ENCODE measurements at regions not wholly inside any gene's neighbourhood (a gene's known extent, or its start where the extent isn't known, plus 50 kb on each side); places are given as distances from the start of the nearest gene placed in this dataset.

GRCh38 chr5:118185018-118185417 lies 803.3 kb downstream of the DTWD2 start:
- no peaks in the 10 kb centered on the region for H3K4me1 ChIP-seq (ENCODE audit: control insufficient read depth in 1 of 2, low read depth in 2 of 2)
- TF ChIP-seq, protein P1, sequence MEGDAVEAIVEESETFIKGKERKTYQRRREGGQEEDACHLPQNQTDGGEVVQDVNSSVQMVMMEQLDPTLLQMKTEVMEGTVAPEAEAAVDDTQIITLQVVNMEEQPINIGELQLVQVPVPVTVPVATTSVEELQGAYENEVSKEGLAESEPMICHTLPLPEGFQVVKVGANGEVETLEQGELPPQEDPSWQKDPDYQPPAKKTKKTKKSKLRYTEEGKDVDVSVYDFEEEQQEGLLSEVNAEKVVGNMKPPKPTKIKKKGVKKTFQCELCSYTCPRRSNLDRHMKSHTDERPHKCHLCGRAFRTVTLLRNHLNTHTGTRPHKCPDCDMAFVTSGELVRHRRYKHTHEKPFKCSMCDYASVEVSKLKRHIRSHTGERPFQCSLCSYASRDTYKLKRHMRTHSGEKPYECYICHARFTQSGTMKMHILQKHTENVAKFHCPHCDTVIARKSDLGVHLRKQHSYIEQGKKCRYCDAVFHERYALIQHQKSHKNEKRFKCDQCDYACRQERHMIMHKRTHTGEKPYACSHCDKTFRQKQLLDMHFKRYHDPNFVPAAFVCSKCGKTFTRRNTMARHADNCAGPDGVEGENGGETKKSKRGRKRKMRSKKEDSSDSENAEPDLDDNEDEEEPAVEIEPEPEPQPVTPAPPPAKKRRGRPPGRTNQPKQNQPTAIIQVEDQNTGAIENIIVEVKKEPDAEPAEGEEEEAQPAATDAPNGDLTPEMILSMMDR (IDR thresholded peaks at IDR 0.05), result no peak
- no peaks in the 10 kb centered on the region for H3K27me3 ChIP-seq (replicated peaks; ENCODE audit: insufficient read depth)
- no peak overlapping the region for H3K27ac ChIP-seq
- no peaks in the 10 kb centered on the region for H3K36me3 ChIP-seq
- no peak overlapping the region for H3K4me3 ChIP-seq
- ATAC-seq (ENCODE audit: insufficient number of reproducible peaks, low FRiP score, low read depth), result no peak
- no peaks in the 10 kb centered on the region for H3K9me3 ChIP-seq
- DNase-seq (ENCODE audit: low spot score), result no peak

GRCh38 chr5:118176146-118176545 lies 812.2 kb downstream of the DTWD2 start:
- Histone ChIP-seq H3K27ac (no peak overlapping the region), H3K9me3 (no peaks in the 10 kb centered on the region), H3K4me1 (ENCODE audit: control insufficient read depth in 1 of 2, low read depth in 2 of 2) (no peaks in the 10 kb centered on the region), H3K4me3 (no peak overlapping the region), H3K36me3 (no peaks in the 10 kb centered on the region), H3K27me3 (replicated peaks; ENCODE audit: insufficient read depth) (no peaks in the 10 kb centered on the region)
- TF ChIP-seq, protein P1 (IDR thresholded peaks at IDR 0.05), result no peak
- ATAC-seq (ENCODE audit: insufficient number of reproducible peaks, low FRiP score, low read depth), result no peak
- no peak for DNase-seq (ENCODE audit: low spot score)

DNA sequence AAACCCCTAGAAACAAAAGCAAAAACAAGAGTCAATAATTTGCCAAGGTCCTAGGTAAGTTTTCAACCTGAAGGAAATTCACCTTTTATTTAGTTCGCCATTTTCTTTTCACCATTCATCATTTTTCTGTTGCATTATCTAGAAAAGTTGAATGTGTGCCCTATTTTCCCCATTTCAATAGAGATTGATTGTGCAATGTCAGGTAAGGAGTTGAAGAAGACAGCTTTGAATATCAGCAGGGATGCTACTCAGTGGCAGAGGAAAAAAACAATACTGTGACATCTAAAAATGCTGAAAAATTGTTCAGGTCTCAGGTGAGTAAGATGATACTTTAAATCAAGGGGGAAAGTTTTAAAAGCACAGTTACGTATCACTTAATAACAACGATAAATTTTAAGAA lies 813.7 kb downstream of the DTWD2 start:
- H3K4me3 ChIP-seq, result no peak overlapping the region
- DNase-seq (ENCODE audit: low spot score) (no peak), ATAC-seq (ENCODE audit: insufficient number of reproducible peaks, low FRiP score, low read depth) (no peak)
- TF ChIP-seq, protein P1 (IDR thresholded peaks at IDR 0.05), result no peak
- H3K9me3 ChIP-seq, result no peaks in the 10 kb centered on the region
- no peaks in the 10 kb centered on the region for H3K27me3 ChIP-seq (replicated peaks; ENCODE audit: insufficient read depth)
- H3K27ac ChIP-seq, result no peak overlapping the region
- no peaks in the 10 kb centered on the region for H3K4me1 ChIP-seq (ENCODE audit: control insufficient read depth in 1 of 2, low read depth in 2 of 2)
- H3K36me3 ChIP-seq, result no peaks in the 10 kb centered on the region

DNA sequence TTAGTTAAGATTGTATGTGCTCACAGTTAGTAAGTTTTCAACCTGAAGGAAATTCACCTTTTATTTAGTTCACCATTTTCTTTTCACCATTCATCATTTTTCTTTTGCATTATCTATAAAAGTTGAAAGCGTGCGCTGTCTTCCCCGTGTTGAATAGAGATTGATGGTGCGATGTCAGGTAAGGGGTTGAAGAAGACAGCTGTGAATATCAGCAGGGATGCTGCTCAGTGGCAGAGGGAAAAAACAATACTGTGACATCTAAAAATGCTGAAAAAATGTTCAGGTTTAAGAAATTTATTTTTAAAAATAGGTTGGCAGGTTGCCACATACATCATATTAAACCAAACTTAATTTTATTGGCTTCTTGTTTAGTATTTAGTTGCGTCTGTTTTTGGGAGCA lies 815.0 kb downstream of the DTWD2 start:
- H3K36me3 ChIP-seq, result no peaks in the 10 kb centered on the region
- H3K27ac ChIP-seq, result no peak overlapping the region
- H3K4me1 ChIP-seq (ENCODE audit: control insufficient read depth in 1 of 2, low read depth in 2 of 2), result no peaks in the 10 kb centered on the region
- no peaks in the 10 kb centered on the region for H3K9me3 ChIP-seq
- DNase-seq (ENCODE audit: low spot score) (no peak), ATAC-seq (ENCODE audit: insufficient number of reproducible peaks, low FRiP score, low read depth) (no peak)
- H3K4me3 ChIP-seq, result no peak overlapping the region
- no peaks in the 10 kb centered on the region for H3K27me3 ChIP-seq (replicated peaks; ENCODE audit: insufficient read depth)
- TF ChIP-seq, protein P1 (IDR thresholded peaks at IDR 0.05), result no peak

- no peak for DNase-seq (ENCODE audit: low spot score)
- H3K4me3 ChIP-seq, result no peak overlapping the region
- H3K27ac ChIP-seq, result no peak overlapping the region
- H3K27me3 ChIP-seq (replicated peaks; ENCODE audit: insufficient read depth), result no peaks in the 10 kb centered on the region
- TF ChIP-seq, protein P1 (IDR thresholded peaks at IDR 0.05), result no peak
- H3K36me3 ChIP-seq, result no peaks in the 10 kb centered on the region
- no peaks in the 10 kb centered on the region for H3K4me1 ChIP-seq (ENCODE audit: control insufficient read depth in 1 of 2, low read depth in 2 of 2)
- no peaks in the 10 kb centered on the region for H3K9me3 ChIP-seq
- no peak for ATAC-seq (ENCODE audit: insufficient number of reproducible peaks, low FRiP score, low read depth)
These were observed 822.7 kb downstream of the DTWD2 start for GRCh38 chr5:118165619-118166018.

Measured in thoracic aorta (tissue), 2 donors.